Mesenchymal stem cell (in vitro differentiated cells and primary cell): ENCODE measurements at regions not wholly inside any gene's neighbourhood (a gene's known extent, or its start where the extent isn't known, plus 50 kb on each side); places are given as distances from the start of the nearest gene placed in this dataset.

Experiments used
- DNase-seq: peaks from one replicate; pipeline ENCODE4 v3.0.0-alpha.2; 2013
- H2AFZ ChIP-seq: one replicate; pipeline ENCODE4 v1.6.1; 2013; ENCODE audit warnings: low read depth, mild to moderate bottlenecking, control low read depth, inconsistent platforms, low read length, moderate library complexity
- H2AK5ac ChIP-seq: 2 replicates; pipeline ENCODE4 v1.6.1; 2013; ENCODE audit warnings: low read length, moderate library complexity, mild to moderate bottlenecking, inconsistent platforms; ENCODE audit not compliant: severe bottlenecking
- H2BK120ac ChIP-seq: one replicate; pipeline ENCODE4 v1.6.1; 2013; ENCODE audit warnings: low read depth, mild to moderate bottlenecking, inconsistent platforms, low read length, moderate library complexity
- H2BK12ac ChIP-seq, 2 experiments: one replicate each; pipeline ENCODE4 v1.6.1; 2013; ENCODE audit warnings: inconsistent platforms in 2 of 2, low read length in 2 of 2, mild to moderate bottlenecking in 2 of 2, moderate library complexity in 2 of 2, control low read depth in 1 of 2
- H2BK15ac ChIP-seq: one replicate; pipeline ENCODE4 v1.6.1; 2013; ENCODE audit warnings: mild to moderate bottlenecking, low read depth, inconsistent platforms; ENCODE audit not compliant: poor library complexity, severe bottlenecking
- H2BK5ac ChIP-seq: 2 replicates; pipeline ENCODE4 v1.6.1; 2013; ENCODE audit warnings: low read depth, mild to moderate bottlenecking, low read length, control low read depth, inconsistent platforms; ENCODE audit not compliant: poor library complexity, severe bottlenecking
- H3K14ac ChIP-seq, 2 experiments: one replicate each; pipeline ENCODE4 v1.6.1; 2013; ENCODE audit warnings: inconsistent platforms in 2 of 2, low read length in 2 of 2, control low read depth in 1 of 2, mild to moderate bottlenecking in 1 of 2, moderate library complexity in 1 of 2
- H3K18ac ChIP-seq, 2 experiments: one replicate each; pipeline ENCODE4 v1.6.1; 2013; ENCODE audit warnings: inconsistent platforms in 2 of 2, low read length in 2 of 2, control low read depth in 1 of 2, low read depth in 1 of 2, mild to moderate bottlenecking in 1 of 2
- H3K23ac ChIP-seq, 2 experiments: one replicate each; pipeline ENCODE4 v1.6.1; 2013; ENCODE audit warnings: inconsistent platforms in 2 of 2, low read length in 2 of 2, mild to moderate bottlenecking in 2 of 2, moderate library complexity in 2 of 2, control low read depth in 1 of 2
- H3K27ac ChIP-seq: 2 replicates; pipeline ENCODE4 v1.5.1; 2013; ENCODE audit warnings: mild to moderate bottlenecking, moderate library complexity, low read length, control low read depth, inconsistent platforms; ENCODE audit not compliant: poor library complexity, severe bottlenecking
- H3K27me3 ChIP-seq, 2 experiments: 2 replicates each; pipeline versions ENCODE4 v1.6.1 to v1.7.0; 2013; ENCODE audit warnings: low read length in 2 of 2, mild to moderate bottlenecking in 2 of 2, moderate library complexity in 2 of 2, control low read depth in 1 of 2, inconsistent platforms in 1 of 2; ENCODE audit not compliant: control insufficient read depth in 1 of 2, insufficient read depth in 1 of 2
- H3K36me3 ChIP-seq, 2 experiments: 2 replicates each; pipeline versions ENCODE4 v1.6.1 to v1.7.0; 2013; ENCODE audit warnings: low read length in 2 of 2, control low read depth in 1 of 2, inconsistent platforms in 1 of 2, low read depth in 1 of 2, mild to moderate bottlenecking in 1 of 2; ENCODE audit not compliant: insufficient read depth in 2 of 2, control insufficient read depth in 1 of 2
- H3K4ac ChIP-seq, 2 experiments: one replicate each; pipeline ENCODE4 v1.6.1; 2013; ENCODE audit warnings: inconsistent platforms in 2 of 2, low read length in 2 of 2, mild to moderate bottlenecking in 2 of 2, moderate library complexity in 2 of 2, control low read depth in 1 of 2, low read depth in 1 of 2
- H3K4me1 ChIP-seq: 2 replicates; pipeline ENCODE4 v1.6.1; 2013; ENCODE audit warnings: low read depth, low read length, control low read depth; ENCODE audit not compliant: control insufficient read depth, insufficient read depth
- H3K4me2 ChIP-seq: 2 replicates; pipeline ENCODE4 v1.6.1; 2013; ENCODE audit warnings: low read length, mild to moderate bottlenecking, inconsistent platforms; ENCODE audit not compliant: poor library complexity, severe bottlenecking
- H3K4me3 ChIP-seq, 2 experiments: 2 replicates each; pipeline versions ENCODE4 v1.5.1 to v1.7.0; 2013; ENCODE audit warnings: low read length in 2 of 2, mild to moderate bottlenecking in 2 of 2, control low read depth in 1 of 2, low read depth in 1 of 2; ENCODE audit not compliant: insufficient read depth in 1 of 2
- H3K79me1 ChIP-seq: replicated peaks from 2 replicates; pipeline ENCODE4 v1.6.1; 2013; ENCODE audit warnings: mild to moderate bottlenecking, control low read depth, low read length, inconsistent platforms; ENCODE audit not compliant: poor library complexity, severe bottlenecking
- H3K9ac ChIP-seq: 2 replicates; pipeline ENCODE4 v1.7.0; 2013; ENCODE audit warnings: mild to moderate bottlenecking, low read length, moderate library complexity
- H3K9me3 ChIP-seq: 2 replicates; pipeline ENCODE4 v1.7.0; 2013; ENCODE audit warnings: mild to moderate bottlenecking, low read length; ENCODE audit not compliant: control insufficient read depth
- H4K8ac ChIP-seq: one replicate; pipeline ENCODE4 v1.6.1; 2013; ENCODE audit warnings: inconsistent platforms, mild to moderate bottlenecking, low read length, moderate library complexity
- H4K91ac ChIP-seq: one replicate; pipeline ENCODE4 v1.6.1; 2013; ENCODE audit warnings: mild to moderate bottlenecking, low read length, inconsistent platforms
- WGBS: methylation state at CpG from one replicate; pipeline ENCODE4 v1.1.7; 2013; ENCODE audit warnings: mixed read lengths; 5-methylcytosine and 5-hydroxymethylcytosine counted together

- no peak for DNase-seq
- no peak overlapping the region for H3K9ac ChIP-seq
- H3K79me1 ChIP-seq: no peaks in the 10 kb centered on the region
- H2BK5ac ChIP-seq: no peak overlapping the region
- no peaks in the 10 kb centered on the region for H3K9me3 ChIP-seq
- H3K27me3 ChIP-seq: no peaks in the 10 kb centered on the region
- H3K23ac ChIP-seq: no peak overlapping the region
- no peak overlapping the region for H3K18ac ChIP-seq
- no peaks in the 10 kb centered on the region for H3K4me1 ChIP-seq
- no peak overlapping the region for H3K14ac ChIP-seq
- no peak overlapping the region for H2AFZ ChIP-seq
- H3K4me3 ChIP-seq: no peak overlapping the region
- H3K4ac ChIP-seq: no peak overlapping the region
- 82% methylated on average over 10 of the region's 12 CpGs for WGBS
- H2BK120ac ChIP-seq: no peak overlapping the region
- no peak overlapping the region for H4K91ac ChIP-seq
- H3K4me2 ChIP-seq: no peak overlapping the region
- no peak overlapping the region for H2AK5ac ChIP-seq
- H3K36me3 ChIP-seq: no peaks in the 10 kb centered on the region
- no peak overlapping the region for H2BK15ac ChIP-seq
- no peak overlapping the region for H2BK12ac ChIP-seq
- no peak overlapping the region for H4K8ac ChIP-seq
- no peak overlapping the region for H3K27ac ChIP-seq
These were observed 2295.3 kb downstream of the TP53TG3F start for GRCh38 chr16:35754391-35755369.

DNA sequence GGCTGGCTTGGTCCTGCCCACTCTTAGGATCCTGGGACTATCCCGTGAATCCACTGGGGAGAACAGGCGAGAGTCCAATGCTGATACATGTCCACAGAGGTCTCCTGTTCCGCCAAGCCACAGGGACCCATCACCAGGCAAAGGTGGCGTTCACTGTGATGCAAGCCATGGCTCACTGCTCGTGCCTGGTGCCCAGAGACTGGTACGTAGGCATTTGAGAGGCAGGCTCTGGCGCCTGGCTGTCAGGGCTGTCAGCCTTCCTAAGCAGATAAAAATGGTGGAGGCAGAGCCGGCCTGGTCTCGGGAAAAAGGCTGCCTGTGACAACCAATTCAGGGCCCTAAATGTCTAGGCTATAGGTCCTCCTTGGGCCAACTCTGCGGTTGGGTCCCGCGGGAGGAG, 2329.0 kb downstream of the TP53TG3F start:
- Histone ChIP-seq H3K14ac (no peak overlapping the region), H3K9me3 (peaks cover 44% of the 10 kb centered on the region), H3K18ac (no peak overlapping the region), H3K23ac (no peak overlapping the region), H2BK5ac (no peak overlapping the region), H4K91ac (no peak overlapping the region), H2BK15ac (no peak overlapping the region), H3K27ac (no peak overlapping the region), H3K4ac (no peak overlapping the region), H3K4me1 (no peaks in the 10 kb centered on the region), H4K8ac (no peak overlapping the region), H3K4me3 (no peak overlapping the region), H2BK12ac (no peak overlapping the region), H3K4me2 (no peak overlapping the region), H2BK120ac (no peak overlapping the region), H3K9ac (no peak overlapping the region), H2AK5ac (no peak overlapping the region), H2AFZ (no peak overlapping the region), H3K79me1 (no peaks in the 10 kb centered on the region), H3K27me3 (no peaks in the 10 kb centered on the region), H3K36me3 (no peaks in the 10 kb centered on the region)
- no peak for DNase-seq
- 69% methylated on average over 12 of the region's 12 CpGs for WGBS

- no peak overlapping the region for H3K4me2 ChIP-seq
- H3K4ac ChIP-seq: no peak overlapping the region
- H3K18ac ChIP-seq: no peak overlapping the region
- no peak overlapping the region for H3K27ac ChIP-seq
- no peaks in the 10 kb centered on the region for H3K27me3 ChIP-seq
- no peaks in the 10 kb centered on the region for H3K79me1 ChIP-seq
- no peaks in the 10 kb centered on the region for H3K4me1 ChIP-seq
- no peak overlapping the region for H2BK5ac ChIP-seq
- H2BK15ac ChIP-seq: no peak overlapping the region
- no peak overlapping the region for H2AFZ ChIP-seq
- 75% methylated on average over 25 of the region's 25 CpGs for WGBS
- no peak overlapping the region for H3K4me3 ChIP-seq
- DNase-seq: no peak
- no peak overlapping the region for H2BK12ac ChIP-seq
- no peak overlapping the region for H3K23ac ChIP-seq
- no peak overlapping the region for H4K91ac ChIP-seq
- no peak overlapping the region for H4K8ac ChIP-seq
- no peak overlapping the region for H2AK5ac ChIP-seq
- no peak overlapping the region for H3K9ac ChIP-seq
- peaks cover 25% of the 10 kb centered on the region for H3K9me3 ChIP-seq
- H3K14ac ChIP-seq: no peak overlapping the region
- no peaks in the 10 kb centered on the region for H3K36me3 ChIP-seq
- H2BK120ac ChIP-seq: no peak overlapping the region
These were observed 2333.3 kb downstream of the TP53TG3F start for GRCh38 chr16:35792516-35793285.

DNA sequence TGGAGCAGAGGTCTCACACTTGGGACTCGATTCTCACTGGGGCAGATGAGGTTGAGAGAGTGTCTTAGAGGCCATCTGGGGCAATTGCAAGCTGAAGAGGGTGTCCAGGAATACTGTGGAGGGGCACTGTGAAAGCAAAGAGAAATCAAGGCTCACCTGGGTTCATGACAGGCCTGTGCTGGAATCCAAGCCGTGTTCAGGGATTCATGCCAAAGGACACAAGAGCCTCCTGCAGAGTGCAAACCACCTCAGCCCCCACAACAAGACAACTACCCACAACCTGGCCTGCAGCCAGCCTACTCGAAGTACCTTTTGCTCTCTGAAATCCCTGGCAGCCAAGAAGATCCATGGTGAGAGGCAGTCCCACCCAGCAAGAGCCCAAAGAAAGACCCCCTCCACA, 2334.2 kb downstream of the TP53TG3F start:
- H4K91ac ChIP-seq: no peak overlapping the region
- H3K4ac ChIP-seq: no peak overlapping the region
- no peak overlapping the region for H3K4me3 ChIP-seq
- H3K23ac ChIP-seq: no peak overlapping the region
- no peak overlapping the region for H3K18ac ChIP-seq
- no peak overlapping the region for H3K4me2 ChIP-seq
- H2BK12ac ChIP-seq: no peak overlapping the region
- WGBS: 38% methylated on average over 3 of the region's 3 CpGs
- no peaks in the 10 kb centered on the region for H3K36me3 ChIP-seq
- peaks cover 26% of the 10 kb centered on the region for H3K9me3 ChIP-seq
- H2AK5ac ChIP-seq: no peak overlapping the region
- no peak overlapping the region for H3K14ac ChIP-seq
- H3K27me3 ChIP-seq: no peaks in the 10 kb centered on the region
- no peak overlapping the region for H4K8ac ChIP-seq
- no peak overlapping the region for H2AFZ ChIP-seq
- H3K4me1 ChIP-seq: no peaks in the 10 kb centered on the region
- no peak overlapping the region for H3K9ac ChIP-seq
- H3K27ac ChIP-seq: no peak overlapping the region
- H3K79me1 ChIP-seq: no peaks in the 10 kb centered on the region
- H2BK120ac ChIP-seq: no peak overlapping the region
- no peak for DNase-seq
- no peak overlapping the region for H2BK5ac ChIP-seq
- no peak overlapping the region for H2BK15ac ChIP-seq
